SJSA1 (cell line): ENCODE measurements at regions not wholly inside any gene's neighbourhood (a gene's known extent, or its start where the extent isn't known, plus 50 kb on each side); places are given as distances from the start of the nearest gene placed in this dataset.
"Not testable (repeated sequence)": the region's sequence is repeated elsewhere in the genome, so short reads cannot be mapped to it uniquely, and the experiment has no call there.

Experiments used
- DNase-seq, 2 experiments: peaks; one replicate each; pipeline ENCODE4 v3.0.0-alpha.2; 2015 to 2020; ENCODE audit warnings: low spot score in 2 of 2, low read depth in 1 of 2
- H3K27ac ChIP-seq: fragments of 250-450 bp; sonication (Bioruptor Pico); 2 replicates; pipeline ENCODE4 v1.5.1; 2020; ENCODE audit warnings: mild to moderate bottlenecking, moderate library complexity
- H3K27me3 ChIP-seq: fragments of 250-450 bp; sonication (Bioruptor Pico); replicated peaks from 2 replicates; pipeline ENCODE4 v1.5.1; 2020; ENCODE audit warnings: mild to moderate bottlenecking, moderate library complexity
- H3K36me3 ChIP-seq: fragments of 250-450 bp; sonication (Bioruptor Pico); 2 replicates; pipeline ENCODE4 v1.5.1; 2020; ENCODE audit warnings: mild to moderate bottlenecking
- H3K4me1 ChIP-seq: fragments of 250-450 bp; sonication (Bioruptor Pico); replicated peaks from 2 replicates; pipeline ENCODE4 v1.6.1; 2021; ENCODE audit warnings: mild to moderate bottlenecking
- H3K4me3 ChIP-seq: fragments of 250-450 bp; sonication (Bioruptor Pico); 2 replicates; pipeline ENCODE4 v1.5.1; 2020; ENCODE audit warnings: mild to moderate bottlenecking
- H3K9me3 ChIP-seq: fragments of 250-450 bp; sonication (Bioruptor Pico); replicated peaks from 2 replicates; pipeline ENCODE4 v1.5.1; 2020; ENCODE audit warnings: mild to moderate bottlenecking

DNA sequence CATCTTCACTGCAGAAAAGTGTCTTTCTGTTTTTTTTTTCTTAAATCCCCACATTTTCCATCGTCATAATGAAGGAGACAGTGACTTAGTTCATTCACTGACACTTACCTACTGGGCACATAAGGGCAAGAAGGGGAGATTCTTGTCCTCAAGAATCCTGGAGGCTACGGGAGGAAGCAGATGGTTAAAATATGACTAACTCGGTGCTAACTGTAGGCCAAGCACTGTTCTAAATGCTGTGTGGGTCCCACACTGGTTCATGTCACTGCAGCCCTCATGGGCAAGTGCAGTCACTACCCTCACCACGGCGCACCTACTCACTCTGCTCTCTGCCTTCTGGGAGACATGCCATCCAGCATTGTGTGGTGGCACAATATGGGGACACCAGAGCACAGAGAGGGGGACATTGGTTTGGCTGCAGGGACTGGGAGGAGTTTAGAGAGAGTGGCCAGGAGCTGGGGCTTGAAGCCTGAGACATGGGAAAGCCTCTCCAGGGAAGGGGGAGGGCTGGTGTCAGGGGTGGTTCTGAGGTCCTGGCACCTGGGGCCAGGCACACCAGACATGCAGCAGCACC is 305.2 kb downstream of the MYCN start:
- no peak for DNase-seq
- Histone ChIP-seq H3K4me1 (no peaks in the 10 kb centered on the region), H3K36me3 (no peaks in the 10 kb centered on the region), H3K4me3 (no peak overlapping the region), H3K27ac (no peak overlapping the region), H3K27me3 (no peaks in the 10 kb centered on the region), H3K9me3 (no peaks in the 10 kb centered on the region)

- Histone ChIP-seq H3K4me3 (no peak overlapping the region), H3K36me3 (no peaks in the 10 kb centered on the region), H3K27me3 (no peaks in the 10 kb centered on the region), H3K9me3 (no peaks in the 10 kb centered on the region), H3K4me1 (no peaks in the 10 kb centered on the region), H3K27ac (no peak overlapping the region)
- no peak for DNase-seq
These were observed 304.6 kb downstream of the MYCN start for GRCh38 chr2:16244966-16245320.

GRCh38 chr2:16244153-16244965 is 304.0 kb downstream of the MYCN start:
- H3K36me3 ChIP-seq: no peaks in the 10 kb centered on the region
- no peak overlapping the region for H3K27ac ChIP-seq
- no peaks in the 10 kb centered on the region for H3K27me3 ChIP-seq
- H3K4me3 ChIP-seq: no peak overlapping the region
- no peak for DNase-seq
- H3K9me3 ChIP-seq: no peaks in the 10 kb centered on the region
- H3K4me1 ChIP-seq: no peaks in the 10 kb centered on the region

DNA sequence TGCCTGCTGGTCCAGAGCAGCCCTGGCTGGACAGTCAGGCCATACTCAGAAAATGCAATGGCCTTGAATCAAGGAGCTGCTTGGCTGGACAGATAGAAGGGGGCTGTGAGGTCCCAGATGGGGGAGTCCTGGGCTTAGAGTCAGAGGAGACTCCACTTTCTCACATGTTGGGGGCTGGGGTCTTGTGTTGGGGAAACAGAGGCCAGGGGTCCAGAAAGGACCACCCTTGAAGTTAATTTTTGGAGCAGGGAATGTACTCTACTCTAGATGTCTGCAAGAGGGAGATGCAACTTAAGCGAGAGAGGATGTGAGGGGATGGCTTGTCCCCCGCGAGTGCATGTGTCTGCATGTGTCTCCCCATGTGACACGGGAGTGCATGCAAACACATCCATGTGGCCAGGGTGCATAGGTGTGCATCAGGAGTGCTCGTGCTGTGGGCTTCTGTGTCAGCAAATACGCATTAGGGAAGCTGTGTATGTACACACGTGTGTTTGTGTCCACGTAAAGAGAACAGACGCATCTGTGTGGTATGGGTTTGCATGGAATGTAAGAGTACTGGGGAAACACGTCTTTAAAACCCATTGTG is 303.2 kb downstream of the MYCN start:
- no peaks in the 10 kb centered on the region for H3K9me3 ChIP-seq

GRCh38 chr2:16242906-16243305 is 302.6 kb downstream of the MYCN start:
- H3K9me3 ChIP-seq: no peaks in the 10 kb centered on the region
- H3K4me3 ChIP-seq: no peak overlapping the region
- H3K27me3 ChIP-seq: no peaks in the 10 kb centered on the region
- DNase-seq: no peak
- no peak overlapping the region for H3K27ac ChIP-seq
- H3K4me1 ChIP-seq: no peaks in the 10 kb centered on the region
- H3K36me3 ChIP-seq: no peaks in the 10 kb centered on the region

More for the DNA sequence above, 303.2 kb downstream of the MYCN start:
- Histone ChIP-seq H3K27ac (no peak overlapping the region), H3K27me3 (no peaks in the 10 kb centered on the region), H3K4me1 (no peaks in the 10 kb centered on the region), H3K36me3 (no peaks in the 10 kb centered on the region), H3K4me3 (no peak overlapping the region)
- no peak for DNase-seq

GRCh38 chr2:16241166-16242160 is 301.1 kb downstream of the MYCN start:
- Histone ChIP-seq H3K27me3 (no peaks in the 10 kb centered on the region), H3K4me3 (no peak overlapping the region), H3K9me3 (no peaks in the 10 kb centered on the region), H3K36me3 (no peaks in the 10 kb centered on the region), H3K4me1 (no peaks in the 10 kb centered on the region), H3K27ac (no peak overlapping the region)
- DNase-seq: no peak

- Histone ChIP-seq H3K4me1 (no peaks in the 10 kb centered on the region), H3K36me3 (no peaks in the 10 kb centered on the region), H3K27ac (no peak overlapping the region), H3K9me3 (no peaks in the 10 kb centered on the region), H3K27me3 (no peaks in the 10 kb centered on the region), H3K4me3 (no peak overlapping the region)
- no peak for DNase-seq
These were observed 300.1 kb downstream of the MYCN start for GRCh38 chr2:16240402-16240801.

GRCh38 chr2:16239296-16239850 is 299.0 kb downstream of the MYCN start:
- Histone ChIP-seq H3K9me3 (no peaks in the 10 kb centered on the region), H3K4me1 (no peaks in the 10 kb centered on the region)

GRCh38 chr2:16238786-16239185 is 298.4 kb downstream of the MYCN start:
- no peak for DNase-seq
- no peaks in the 10 kb centered on the region for H3K4me1 ChIP-seq
- H3K9me3 ChIP-seq: no peaks in the 10 kb centered on the region
- H3K27ac ChIP-seq: no peak overlapping the region
- no peak overlapping the region for H3K4me3 ChIP-seq
- no peaks in the 10 kb centered on the region for H3K36me3 ChIP-seq
- no peaks in the 10 kb centered on the region for H3K27me3 ChIP-seq

More at GRCh38 chr2:16239296-16239850, 299.0 kb downstream of the MYCN start:
- no peaks in the 10 kb centered on the region for H3K27me3 ChIP-seq
- H3K36me3 ChIP-seq: no peaks in the 10 kb centered on the region
- H3K27ac ChIP-seq: no peak overlapping the region
- H3K4me3 ChIP-seq: no peak overlapping the region
- no peak for DNase-seq

- H3K4me3 ChIP-seq: no peak overlapping the region
- no peaks in the 10 kb centered on the region for H3K27me3 ChIP-seq
- no peak overlapping the region for H3K27ac ChIP-seq
- H3K4me1 ChIP-seq: no peaks in the 10 kb centered on the region
- H3K36me3 ChIP-seq: no peaks in the 10 kb centered on the region
- no peaks in the 10 kb centered on the region for H3K9me3 ChIP-seq
- DNase-seq: no peak
These were observed 297.8 kb downstream of the MYCN start for GRCh38 chr2:16238001-16238761.

GRCh38 chr2:16235747-16236146 is 295.4 kb downstream of the MYCN start:
- Histone ChIP-seq H3K9me3 (no peaks in the 10 kb centered on the region), H3K27ac (no peak overlapping the region), H3K36me3 (no peaks in the 10 kb centered on the region), H3K4me3 (no peak overlapping the region), H3K27me3 (no peaks in the 10 kb centered on the region), H3K4me1 (no peaks in the 10 kb centered on the region)
- DNase-seq: no peak

GRCh38 chr2:16235291-16235690 is 294.9 kb downstream of the MYCN start:
- H3K4me1 ChIP-seq, H3K4me3 ChIP-seq, H3K36me3 ChIP-seq, H3K9me3 ChIP-seq, DNase-seq, H3K27me3 ChIP-seq, H3K27ac ChIP-seq: not testable (repeated sequence)

GRCh38 chr2:16228951-16229350 is 288.6 kb downstream of the MYCN start:
- H3K4me3 ChIP-seq: no peak overlapping the region
- no peaks in the 10 kb centered on the region for H3K27me3 ChIP-seq
- no peaks in the 10 kb centered on the region for H3K9me3 ChIP-seq
- H3K4me1 ChIP-seq: no peaks in the 10 kb centered on the region
- H3K36me3 ChIP-seq: no peaks in the 10 kb centered on the region
- H3K27ac ChIP-seq: no peak overlapping the region
- no peak for DNase-seq
